Activated CD4-positive, alpha-beta T cell treated with anti-CD3 and anti-CD28 coated beads for 4 hours (primary cell): ENCODE measurements at regions not wholly inside any gene's neighbourhood (a gene's known extent, or its start where the extent isn't known, plus 50 kb on each side); places are given as distances from the start of the nearest gene placed in this dataset.
"Not testable (repeated sequence)": the region's sequence is repeated elsewhere in the genome, so short reads cannot be mapped to it uniquely, and the experiment has no call there.

Experiments used
- DNase-seq, 2 donors: peaks; one replicate each; pipeline ENCODE4 v3.0.0-alpha.2; 2020

DNA sequence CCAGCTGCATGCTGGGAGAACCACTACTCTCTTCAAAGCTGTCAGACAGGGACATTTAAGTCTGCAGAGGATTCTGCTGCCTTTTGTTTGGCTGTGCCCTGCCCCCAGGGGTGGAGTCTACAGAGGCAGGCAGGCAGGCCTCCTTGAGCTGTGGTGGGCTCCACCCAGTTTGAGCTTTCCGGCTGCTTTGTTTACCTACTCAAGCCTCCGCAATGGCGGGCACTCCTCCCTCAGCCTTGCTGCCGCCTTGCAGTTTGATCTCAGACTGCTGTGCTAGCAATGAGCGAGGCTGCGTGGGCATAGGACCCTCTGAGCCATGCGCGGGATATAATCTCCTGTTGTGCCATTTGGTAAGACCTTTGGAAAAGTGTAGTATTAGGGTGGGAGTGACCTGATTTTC, 581.1 kb upstream of the LCORL start:
- DNase-seq = not testable (repeated sequence)

- DNase-seq = peak; percentile 19 to 28
These were observed 571.9 kb upstream of the LCORL start for GRCh38 chr4:18593297-18594002.

DNA sequence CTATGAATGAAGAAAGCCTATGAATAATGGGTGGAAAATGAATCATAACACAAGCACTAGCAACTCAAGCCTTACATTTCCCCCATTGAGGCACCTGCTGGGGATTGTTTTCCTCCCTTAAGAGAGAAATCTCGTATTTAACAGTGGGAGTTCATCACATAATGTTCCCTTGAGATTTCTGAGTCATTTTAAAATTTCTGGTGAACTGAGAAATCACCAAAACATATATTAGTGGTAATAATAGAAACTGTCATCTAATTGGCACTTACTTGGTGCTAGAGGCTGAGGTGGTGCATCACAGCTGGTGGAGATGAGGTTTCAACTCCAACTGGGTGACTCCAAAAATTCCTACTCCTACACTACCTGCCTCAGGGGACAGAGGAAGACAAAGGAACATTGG, 561.3 kb upstream of the LCORL start:
- DNase-seq = no peak

GRCh38 chr4:18578307-18578706, 556.8 kb upstream of the LCORL start:
- no peak for DNase-seq

DNA sequence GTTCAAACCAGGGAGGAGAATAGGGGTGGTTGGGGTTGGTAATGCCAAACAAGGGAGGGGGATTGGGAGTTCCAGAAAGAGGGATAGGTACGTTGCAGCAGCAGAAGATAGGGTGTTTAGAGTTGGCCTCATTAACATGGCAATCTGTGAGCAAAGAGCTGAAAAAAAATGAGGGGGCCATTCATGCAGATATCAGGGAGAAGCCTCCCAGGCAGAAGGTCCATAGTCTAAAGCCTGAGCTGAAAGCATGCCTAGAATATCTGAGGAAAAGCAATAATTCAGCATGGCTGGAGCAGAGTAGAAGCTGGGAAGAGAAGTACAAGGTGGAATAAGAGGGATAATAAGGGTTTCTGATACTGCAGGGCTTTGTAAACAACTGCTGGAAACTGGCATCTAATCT, 550.9 kb upstream of the LCORL start:
- no peak for DNase-seq

DNA sequence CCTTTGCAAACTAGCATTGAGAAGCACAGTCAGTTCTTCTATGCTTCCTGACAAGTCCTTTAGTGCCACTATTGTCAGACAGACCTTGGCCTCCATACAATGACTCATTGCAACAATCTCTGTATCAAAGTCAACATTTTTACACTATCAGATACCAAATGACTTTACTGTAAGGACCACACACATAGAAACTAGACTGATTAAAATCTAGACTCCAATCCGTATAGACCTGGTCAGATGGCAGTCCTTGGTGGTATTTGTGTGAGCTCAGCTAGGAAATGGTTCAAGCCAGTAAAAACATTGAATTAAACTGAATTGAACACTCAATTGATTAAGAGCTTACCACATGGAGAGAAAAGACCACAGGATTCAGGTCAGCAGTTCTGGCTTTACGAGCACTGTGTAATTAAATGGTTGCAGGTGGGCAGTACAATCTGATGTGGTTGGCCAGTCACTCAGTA, 549.8 kb upstream of the LCORL start:
- DNase-seq = no peak

DNA sequence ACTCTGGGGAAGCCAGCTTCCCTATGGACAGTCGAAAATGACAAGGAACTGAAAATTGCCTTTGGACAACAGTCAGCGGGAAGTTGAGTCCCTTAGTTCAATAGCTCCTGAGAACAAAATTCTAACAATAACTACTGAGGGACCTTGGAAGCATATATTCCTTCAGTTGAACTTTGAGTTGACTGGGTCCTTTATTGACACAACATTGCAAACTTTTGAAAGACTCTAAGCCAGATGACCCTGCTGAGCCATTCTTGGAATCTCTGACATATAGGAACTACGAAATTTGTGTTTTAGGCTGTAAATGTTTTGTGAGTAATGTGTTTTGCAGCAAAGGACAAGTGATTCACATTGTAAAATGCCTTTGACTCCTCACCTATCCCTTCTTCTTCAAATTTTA, 548.8 kb upstream of the LCORL start:
- no peak for DNase-seq

DNA sequence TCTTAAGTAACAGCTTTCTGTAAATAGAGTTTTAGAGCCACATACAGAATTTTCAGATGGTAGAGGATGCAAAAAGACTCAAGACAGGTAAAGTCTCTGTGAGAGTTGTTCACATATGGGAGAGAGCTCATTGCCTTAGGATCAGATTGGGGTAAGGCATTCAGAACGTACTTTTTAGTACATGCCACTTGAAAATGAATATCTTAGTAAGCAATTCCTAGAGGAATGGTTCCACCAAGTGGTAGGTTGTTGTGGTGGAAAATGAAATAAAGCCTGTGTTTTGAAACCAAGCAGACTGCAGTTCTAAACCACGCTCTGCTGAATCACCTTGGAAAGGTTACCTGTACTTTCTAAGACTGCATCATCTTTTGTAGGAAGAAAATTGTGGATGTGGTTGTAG, 547.0 kb upstream of the LCORL start:
- DNase-seq = no peak

GRCh38 chr4:18566970-18567799, 545.6 kb upstream of the LCORL start:
- no peak for DNase-seq

DNA sequence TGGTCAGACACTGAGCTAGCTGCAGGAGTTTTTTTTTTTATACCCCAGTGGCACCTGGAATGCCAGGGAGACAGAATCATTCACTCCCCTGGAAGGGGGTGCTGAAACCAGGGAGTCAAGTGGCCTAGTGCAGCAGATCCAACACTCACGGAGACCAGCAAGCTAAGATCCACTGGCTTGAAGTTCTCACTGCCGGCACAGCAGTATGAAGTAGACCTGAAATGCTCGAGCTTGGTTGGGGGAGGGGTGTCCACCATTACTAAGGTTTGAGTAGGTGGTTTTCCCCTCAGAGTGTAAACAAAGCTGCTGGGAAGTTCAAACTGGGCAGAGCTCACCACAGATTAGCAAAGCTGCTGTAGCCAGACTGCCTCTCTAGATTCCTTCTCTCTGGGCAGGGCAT, 537.9 kb upstream of the LCORL start:
- no peak for DNase-seq

DNA sequence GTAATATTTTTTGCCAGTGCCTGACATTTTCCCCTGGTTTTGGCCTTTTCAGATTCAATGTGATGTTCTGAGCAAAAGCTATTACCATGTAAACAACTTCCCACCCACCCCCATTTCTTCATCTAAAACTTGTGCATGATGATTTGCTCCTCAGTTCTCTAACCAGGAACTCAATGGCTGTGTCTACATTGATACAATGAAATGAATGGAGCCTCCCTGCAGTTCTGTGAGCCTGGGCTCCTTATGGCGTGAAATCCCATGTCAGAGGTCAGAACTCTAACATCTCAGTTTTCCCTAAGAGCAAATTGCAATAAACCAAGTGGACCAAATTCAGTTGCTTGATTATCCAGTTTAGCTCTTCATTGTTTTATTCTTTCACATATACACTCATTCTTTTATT, 534.8 kb upstream of the LCORL start:
- no peak for DNase-seq

DNA sequence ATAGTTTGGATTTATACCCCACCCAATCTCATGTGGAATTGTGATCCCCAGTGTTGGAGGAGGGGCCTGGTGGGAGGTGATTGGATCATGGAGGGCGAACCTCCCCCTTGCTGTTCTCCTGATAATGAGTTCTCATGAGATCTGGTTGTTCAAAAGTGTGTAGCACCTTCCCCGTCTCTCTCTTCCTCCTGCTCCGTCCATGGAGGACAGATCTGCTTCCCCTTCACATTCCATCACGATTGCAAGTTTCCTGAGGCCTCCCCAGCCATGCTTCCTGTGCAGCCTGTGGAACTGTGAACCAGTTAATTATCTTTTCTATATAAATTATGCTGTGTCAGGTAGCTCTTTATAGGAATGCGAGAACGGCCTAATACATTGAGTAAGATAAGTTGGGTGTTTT, 518.8 kb upstream of the LCORL start:
- no peak for DNase-seq

DNA sequence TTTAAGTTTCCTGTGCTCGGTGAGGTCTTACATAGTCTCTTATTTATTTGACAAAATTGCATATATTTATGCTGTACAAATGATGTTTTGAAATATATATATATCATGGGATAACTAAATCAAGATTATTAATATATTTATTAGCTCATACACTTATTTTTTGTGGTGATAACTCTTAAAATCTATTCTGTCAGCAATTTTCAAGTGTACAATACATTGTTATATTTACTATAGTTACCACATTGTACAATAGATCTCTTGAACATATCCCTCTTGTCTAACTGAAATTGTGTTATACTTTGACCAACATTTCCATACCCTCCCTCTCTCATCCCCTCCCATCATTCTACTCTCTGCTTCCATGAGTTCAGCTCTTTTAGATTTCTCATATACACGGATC, 516.6 kb upstream of the LCORL start:
- no peak for DNase-seq

DNA sequence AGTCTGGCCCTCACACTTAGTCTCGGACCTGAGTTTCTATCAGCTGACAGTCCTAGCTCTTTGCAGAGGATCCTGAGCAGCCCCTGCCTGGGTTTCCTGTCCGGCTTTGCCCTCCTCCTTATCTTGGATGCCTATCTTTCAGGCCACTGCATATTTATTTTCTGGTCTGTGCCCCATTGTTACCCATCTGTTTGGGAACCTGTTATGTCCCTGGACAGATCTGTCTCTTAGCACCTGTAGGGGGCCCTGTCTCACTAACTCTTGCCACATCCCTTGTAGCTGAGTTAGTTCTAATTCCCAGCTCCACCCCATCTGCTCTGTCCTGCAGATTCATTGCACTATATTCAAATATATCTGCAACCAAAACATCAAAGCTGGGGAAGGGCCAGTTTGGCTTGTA, 514.9 kb upstream of the LCORL start:
- no peak for DNase-seq

DNA sequence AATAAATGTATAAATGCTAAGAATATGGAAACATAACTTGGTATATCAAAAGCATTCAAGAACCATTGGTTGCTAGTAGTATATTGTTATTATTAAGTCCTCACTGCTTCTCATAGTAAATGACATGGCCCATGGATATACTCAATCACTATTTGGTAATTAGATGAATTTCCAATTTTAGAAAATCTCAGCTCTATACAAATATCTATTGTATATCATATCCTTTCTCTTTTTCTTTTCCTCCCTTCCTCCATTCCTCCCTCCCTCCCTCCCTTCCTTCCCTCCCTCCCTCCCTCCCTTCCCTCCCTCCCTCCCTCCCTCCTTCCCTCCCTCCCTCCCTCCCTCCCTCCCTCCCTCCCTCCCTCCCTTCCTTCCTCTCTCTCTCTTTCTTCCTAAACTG, 514.4 kb upstream of the LCORL start:
- DNase-seq = no peak

DNA sequence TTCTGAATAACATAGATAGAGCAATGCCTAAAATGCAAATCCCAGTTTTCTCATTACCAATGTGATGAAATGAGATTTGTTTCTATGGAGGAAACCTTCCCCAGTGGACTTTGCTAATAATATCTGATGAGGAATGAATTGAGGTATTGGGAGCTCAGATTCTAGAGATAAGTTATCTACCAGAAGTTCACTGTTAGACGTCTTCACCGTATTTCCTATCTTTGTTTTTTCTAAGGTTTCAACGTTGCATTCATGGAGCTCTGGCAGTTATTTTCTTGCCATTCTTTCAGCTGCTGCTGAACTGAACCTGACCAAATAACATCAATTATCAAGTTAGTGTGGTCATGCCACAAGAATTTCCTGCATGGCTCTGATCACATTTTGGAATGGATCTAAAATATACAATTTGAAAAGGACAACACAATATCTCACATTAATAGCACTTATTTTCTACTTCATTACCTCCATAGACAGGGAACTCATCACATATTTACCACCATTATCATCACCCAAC, 511.8 kb upstream of the LCORL start:
- no peak for DNase-seq

- DNase-seq = no peak
These were observed 510.2 kb upstream of the LCORL start for GRCh38 chr4:18531731-18532130.

DNA sequence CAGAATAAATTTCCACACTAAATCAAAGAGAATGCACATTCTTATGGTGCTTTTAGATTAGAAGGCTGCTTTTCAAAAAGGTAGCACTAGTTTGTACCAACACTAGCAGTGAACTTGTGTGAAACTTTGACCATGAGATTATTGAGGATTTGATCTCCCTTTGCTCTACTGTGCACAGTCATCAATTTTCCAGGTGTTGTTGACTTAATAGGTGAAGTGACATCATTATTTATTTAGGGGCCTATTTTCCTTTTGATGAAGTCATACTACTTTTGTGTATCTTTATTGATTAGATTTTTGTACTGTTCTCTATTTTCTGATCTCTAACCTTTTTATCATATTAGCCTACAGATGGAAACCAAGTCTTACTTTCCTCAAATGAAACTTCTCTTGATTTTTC, 507.9 kb upstream of the LCORL start:
- DNase-seq = no peak

GRCh38 chr4:18524667-18525066, 503.1 kb upstream of the LCORL start:
- no peak for DNase-seq

DNA sequence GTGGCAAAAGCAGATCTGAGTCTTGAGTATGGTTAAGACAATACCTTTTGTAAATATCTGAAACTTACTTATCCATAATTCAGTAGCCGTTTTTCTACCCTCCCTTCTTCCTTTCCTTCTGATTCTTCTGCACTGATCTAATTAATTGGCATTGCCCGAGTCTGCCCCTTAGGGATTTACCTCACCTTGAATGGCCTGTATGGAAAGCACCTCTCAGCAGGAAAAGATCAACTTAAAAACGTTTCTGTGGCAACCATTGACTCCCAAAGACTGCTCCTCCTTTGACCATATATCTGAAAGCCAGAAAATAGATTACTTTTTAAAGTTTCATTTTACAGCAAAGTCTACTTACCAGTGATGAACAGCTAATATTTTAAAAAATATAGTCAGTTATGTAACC, 496.5 kb upstream of the LCORL start:
- no peak for DNase-seq

GRCh38 chr4:18513861-18514260, 492.3 kb upstream of the LCORL start:
- no peak for DNase-seq

- no peak for DNase-seq
These were observed 491.2 kb upstream of the LCORL start for GRCh38 chr4:18512718-18513117.

DNA sequence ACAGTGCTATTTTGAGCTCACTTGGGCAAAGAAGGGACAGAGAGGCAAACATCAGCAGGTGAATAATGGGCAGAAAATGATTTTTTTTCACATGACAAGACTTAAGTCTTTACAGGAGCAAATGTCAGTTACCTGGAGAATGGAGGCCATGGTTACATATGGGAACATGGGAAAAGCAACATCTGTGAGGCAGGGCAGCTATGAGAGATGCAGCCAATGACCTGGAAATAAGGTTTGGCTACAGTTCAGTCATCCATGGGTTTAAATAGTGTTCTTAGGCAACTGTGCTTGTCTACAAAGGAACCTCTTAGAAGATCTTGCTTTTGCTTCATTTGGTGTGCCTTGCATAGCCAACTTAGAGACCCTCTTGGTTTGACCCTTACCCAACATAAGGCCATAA, 490.2 kb upstream of the LCORL start:
- DNase-seq = no peak

GRCh38 chr4:18508786-18509185, 487.2 kb upstream of the LCORL start:
- no peak for DNase-seq
